ENCODE measurements at regions not wholly inside any gene's neighbourhood (a gene's known extent, or its start where the extent isn't known, plus 50 kb on each side); places are given as distances from the start of the nearest gene placed in this dataset.

- H3K4me1 ChIP-seq (ENCODE audit: control insufficient read depth in 2 of 2, insufficient read depth in 2 of 2, low read length in 2 of 2) = no peaks in the 10 kb centered on the region
- H3K9me3 ChIP-seq (ENCODE audit: control extremely low read depth in 1 of 3, control insufficient read depth in 2 of 3, insufficient read depth in 1 of 3, low read length in 2 of 3) = no peaks in the 10 kb centered on the region
- Mint-ChIP-seq H3K9me3 (ENCODE audit: insufficient read depth) (peaks cover 6% of the 10 kb centered on the region), H3K27me3 (peaks cover 10% of the 10 kb centered on the region), H3K4me1 (no peaks in the 10 kb centered on the region), H3K4me3 (no peak overlapping the region), H3K27ac (no peak overlapping the region)
- no peaks in the 10 kb centered on the region for H3K36me3 ChIP-seq (replicated peaks in 1 of 2; ENCODE audit: control extremely low read depth in 1 of 2, control insufficient read depth in 1 of 2, extremely low read depth in 1 of 2, insufficient read depth in 2 of 2, low read length in 1 of 2)
- H3K27ac ChIP-seq (ENCODE audit: low read length in 2 of 2) = no peak overlapping the region
- CTCF ChIA-PET = no interaction called here
- ATAC-seq (ENCODE audit: low read depth) (no peak), DNase-seq (no peak)
- no peak overlapping the region for H3K4me2 ChIP-seq (replicated peaks; ENCODE audit: low read depth, low read length, poor library complexity, severe bottlenecking)
- 80% methylated on average over 1 of the region's 2 CpGs for WGBS (ENCODE audit: insufficient coverage)
- H2AFZ ChIP-seq (ENCODE audit: insufficient read depth, low read depth, low read length, poor library complexity, severe bottlenecking) = no peak overlapping the region
- intact Hi-C loops (cut with micrococcal nuclease) = no loop called here
- no peak overlapping the region for H3K9ac ChIP-seq (ENCODE audit: low read length)
- POLR2A ChIA-PET = no interaction called here
- H3K27me3 ChIP-seq (replicated peaks in 1 of 4; ENCODE audit: control extremely low read depth in 1 of 4, control insufficient read depth in 3 of 4, insufficient read depth in 4 of 4, low read length in 3 of 4) = no peaks in the 10 kb centered on the region
- no peak overlapping the region for H3K4me3 ChIP-seq (ENCODE audit: control extremely low read depth in 1 of 5, extremely low read depth in 1 of 5, insufficient read depth in 1 of 5, low read depth in 2 of 5, low read length in 4 of 5)
- H3K79me2 ChIP-seq (ENCODE audit: control insufficient read depth, insufficient read depth, low read length) = no peaks in the 10 kb centered on the region
- TF ChIP-seq CTCF (IDR thresholded peaks at IDR 0.05) = no peak
- no peaks in the 10 kb centered on the region for H4K20me1 ChIP-seq (ENCODE audit: control insufficient read depth, insufficient read depth, low read length, poor library complexity, severe bottlenecking)
These were observed 511.3 kb upstream of the ZMIZ1 start for GRCh38 chr10:78557433-78557925.

GRCh38 chr10:78559661-78560340 lies 509.0 kb upstream of the ZMIZ1 start:
- no peak overlapping the region for H3K27ac Mint-ChIP-seq
- TF ChIP-seq CTCF (IDR thresholded peaks at IDR 0.05) (no peak), EZH2 (IDR thresholded peaks at IDR 0.05; ENCODE audit: borderline replicate concordance, insufficient read depth, low read depth, low read length, poor library complexity, severe bottlenecking) (no peak)
- DNase-seq = no peak
- H3K9ac ChIP-seq (ENCODE audit: low read length) = no peak overlapping the region
- H4K20me1 ChIP-seq (ENCODE audit: control insufficient read depth, insufficient read depth, low read length, poor library complexity, severe bottlenecking) = no peaks in the 10 kb centered on the region
- H3K79me2 ChIP-seq (ENCODE audit: control insufficient read depth, insufficient read depth, low read length) = no peaks in the 10 kb centered on the region
- intact Hi-C loops (cut with micrococcal nuclease) = no loop called here
- H3K27me3 Mint-ChIP-seq = peaks cover 16% of the 10 kb centered on the region
- no peak overlapping the region for H3K4me3 ChIP-seq (ENCODE audit: control extremely low read depth in 1 of 5, extremely low read depth in 1 of 5, insufficient read depth in 1 of 5, low read depth in 2 of 5, low read length in 4 of 5)
- H3K4me3 Mint-ChIP-seq = no peak overlapping the region
- no peak for ATAC-seq (ENCODE audit: low read depth)
- H3K27me3 ChIP-seq (replicated peaks in 1 of 4; ENCODE audit: control extremely low read depth in 1 of 4, control insufficient read depth in 3 of 4, insufficient read depth in 4 of 4, low read length in 3 of 4) = no peaks in the 10 kb centered on the region
- POLR2A ChIA-PET = no interaction called here
- H3K4me1 ChIP-seq (ENCODE audit: control insufficient read depth in 2 of 2, insufficient read depth in 2 of 2, low read length in 2 of 2) = no peaks in the 10 kb centered on the region
- H3K9me3 Mint-ChIP-seq (ENCODE audit: insufficient read depth) = peaks cover 3% of the 10 kb centered on the region
- WGBS (ENCODE audit: insufficient coverage) = 77% methylated on average over 6 of the region's 10 CpGs
- H3K4me2 ChIP-seq (replicated peaks; ENCODE audit: low read depth, low read length, poor library complexity, severe bottlenecking) = no peak overlapping the region
- H3K4me1 Mint-ChIP-seq = no peaks in the 10 kb centered on the region
- CTCF ChIA-PET = no interaction called here
- no peak overlapping the region for H2AFZ ChIP-seq (ENCODE audit: insufficient read depth, low read depth, low read length, poor library complexity, severe bottlenecking)
- no peaks in the 10 kb centered on the region for H3K9me3 ChIP-seq (ENCODE audit: control extremely low read depth in 1 of 3, control insufficient read depth in 2 of 3, insufficient read depth in 1 of 3, low read length in 2 of 3)
- no peaks in the 10 kb centered on the region for H3K36me3 ChIP-seq (replicated peaks in 1 of 2; ENCODE audit: control extremely low read depth in 1 of 2, control insufficient read depth in 1 of 2, extremely low read depth in 1 of 2, insufficient read depth in 2 of 2, low read length in 1 of 2)
- H3K27ac ChIP-seq (ENCODE audit: low read length in 2 of 2) = no peak overlapping the region
